ENCODE measurements at regions not wholly inside any gene's neighbourhood (a gene's known extent, or its start where the extent isn't known, plus 50 kb on each side); places are given as distances from the start of the nearest gene placed in this dataset.

DNA sequence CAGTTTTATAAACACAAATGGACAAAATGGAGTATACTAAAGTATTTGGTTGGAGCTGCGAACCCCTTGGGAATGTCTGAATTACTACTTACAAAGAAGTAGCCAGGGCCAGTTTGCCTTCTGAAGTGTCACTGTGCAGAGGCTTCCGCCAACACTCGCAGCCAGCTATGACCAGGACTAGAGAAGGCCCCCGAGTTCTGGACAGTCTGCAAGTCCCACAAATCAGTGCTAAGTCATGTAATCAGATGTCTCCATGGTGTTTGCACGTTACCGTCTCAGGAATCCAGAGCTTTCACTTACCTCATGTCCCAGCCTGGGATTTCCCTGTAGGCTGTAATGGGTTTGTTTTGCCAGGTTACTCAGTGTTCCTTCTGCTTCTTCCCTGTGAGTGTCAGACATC, 106.6 kb upstream of the SPAG17 start:
- ATAC-seq (no peak), DNase-seq (ENCODE audit: low spot score) (no peak), FAIRE-seq (no peak)
- Histone ChIP-seq H3K4me2 (ENCODE audit: low read depth, low read length) (no peak overlapping the region), H3K9ac (ENCODE audit: insufficient read depth, low read depth, low read length) (no peak overlapping the region), H2AFZ (ENCODE audit: low read length) (no peak overlapping the region), H3K36me3 (replicated peaks in 1 of 2; ENCODE audit: control insufficient read depth in 1 of 2, insufficient read depth in 2 of 2, low read length in 2 of 2) (no peaks in the 10 kb centered on the region), H3K27ac (ENCODE audit: extremely low read length, insufficient read depth, low read length) (no peak overlapping the region), H3K79me2 (ENCODE audit: insufficient read depth, low read length) (no peaks in the 10 kb centered on the region), H3K9me3 (ENCODE audit: low read length) (no peaks in the 10 kb centered on the region), H3K4me1 (ENCODE audit: insufficient read depth, low read length) (no peaks in the 10 kb centered on the region), H3K4me3 (replicated peaks in 1 of 3; ENCODE audit: insufficient read depth in 1 of 3, low read depth in 2 of 3, low read length in 3 of 3) (no peak overlapping the region), H3K27me3 (ENCODE audit: control insufficient read depth in 1 of 2, insufficient read depth in 2 of 2, low read length in 2 of 2) (no peaks in the 10 kb centered on the region), H4K20me1 (ENCODE audit: insufficient read depth, low read length) (no peaks in the 10 kb centered on the region)
- POLR2A ChIA-PET = no interaction called here
- no TSS peak for BruUV-seq (replicated peaks)
- TF ChIP-seq ZNF879 (CRISPR knock-in tag; IDR thresholded peaks at IDR 0.05) = no peak
- TF ChIP-seq MZF1 (CRISPR knock-in tag; IDR thresholded peaks at IDR 0.05; ENCODE audit: borderline replicate concordance) = no peak
- no peak for TF ChIP-seq YY1 (IDR thresholded peaks at IDR 0.05; ENCODE audit: insufficient read depth, insufficient replicate concordance, low read depth, low read length)
- CTCF ChIA-PET (ENCODE audit: low intra/inter-chr PET ratio, low total read pairs) = no interaction called here
- in situ Hi-C loops (cut with HindIII; ENCODE audit: extremely low pct_ligation_motif_present, low pct_unique_long_range_greater_than_20kb) = no loop called here
- 26% methylated on average over 5 of the region's 6 CpGs for WGBS (ENCODE audit: low lambda C conversion rate)
- intact Hi-C loops (cut with micrococcal nuclease; ENCODE audit: unreplicated experiment) = no loop called here

DNA sequence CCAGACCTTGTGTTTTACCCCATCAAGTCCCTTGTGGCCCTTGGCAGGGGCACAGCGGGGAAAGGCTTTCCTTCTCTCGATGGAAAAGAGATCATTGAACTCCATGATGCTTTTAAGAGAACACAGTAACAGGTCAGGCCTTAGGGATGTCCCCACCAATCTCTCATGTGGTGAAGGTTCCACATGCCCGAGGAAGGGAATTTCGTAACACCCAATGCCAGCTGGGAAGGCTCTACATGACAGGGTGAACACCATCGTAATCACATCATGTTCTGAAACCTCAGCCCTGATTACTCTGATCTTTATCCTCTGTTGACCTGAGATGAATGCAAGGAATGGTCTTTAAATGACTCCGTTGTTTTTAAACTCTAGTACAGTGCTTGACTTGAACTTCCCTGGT, 105.5 kb upstream of the SPAG17 start:
- DNase-seq (ENCODE audit: low spot score) (no peak), FAIRE-seq (no peak), ATAC-seq (no peak)
- 15% methylated on average over 6 of the region's 6 CpGs for WGBS (ENCODE audit: low lambda C conversion rate)
- no peaks in the 10 kb centered on the region for H3K79me2 ChIP-seq (ENCODE audit: insufficient read depth, low read length)
- H3K36me3 ChIP-seq (replicated peaks in 1 of 2; ENCODE audit: control insufficient read depth in 1 of 2, insufficient read depth in 2 of 2, low read length in 2 of 2) = no peaks in the 10 kb centered on the region
- no peak overlapping the region for H3K4me3 ChIP-seq (replicated peaks in 1 of 3; ENCODE audit: insufficient read depth in 1 of 3, low read depth in 2 of 3, low read length in 3 of 3)
- H2AFZ ChIP-seq (ENCODE audit: low read length) = no peak overlapping the region
- no peak overlapping the region for H3K27ac ChIP-seq (ENCODE audit: extremely low read length, insufficient read depth, low read length)
- no peaks in the 10 kb centered on the region for H3K9me3 ChIP-seq (ENCODE audit: low read length)
- no peaks in the 10 kb centered on the region for H3K27me3 ChIP-seq (ENCODE audit: control insufficient read depth in 1 of 2, insufficient read depth in 2 of 2, low read length in 2 of 2)
- no peak overlapping the region for H3K9ac ChIP-seq (ENCODE audit: insufficient read depth, low read depth, low read length)
- H4K20me1 ChIP-seq (ENCODE audit: insufficient read depth, low read length) = no peaks in the 10 kb centered on the region
- ChIA-PET CTCF (ENCODE audit: low intra/inter-chr PET ratio, low total read pairs) (no interaction called here), POLR2A (no interaction called here)
- in situ Hi-C loops (cut with HindIII; ENCODE audit: extremely low pct_ligation_motif_present, low pct_unique_long_range_greater_than_20kb) = no loop called here
- H3K4me2 ChIP-seq (ENCODE audit: low read depth, low read length) = no peak overlapping the region
- H3K4me1 ChIP-seq (ENCODE audit: insufficient read depth, low read length) = no peaks in the 10 kb centered on the region
- intact Hi-C loops (cut with micrococcal nuclease; ENCODE audit: unreplicated experiment) = no loop called here
- BruUV-seq (replicated peaks) = no TSS peak
- TF ChIP-seq, protein P1, sequence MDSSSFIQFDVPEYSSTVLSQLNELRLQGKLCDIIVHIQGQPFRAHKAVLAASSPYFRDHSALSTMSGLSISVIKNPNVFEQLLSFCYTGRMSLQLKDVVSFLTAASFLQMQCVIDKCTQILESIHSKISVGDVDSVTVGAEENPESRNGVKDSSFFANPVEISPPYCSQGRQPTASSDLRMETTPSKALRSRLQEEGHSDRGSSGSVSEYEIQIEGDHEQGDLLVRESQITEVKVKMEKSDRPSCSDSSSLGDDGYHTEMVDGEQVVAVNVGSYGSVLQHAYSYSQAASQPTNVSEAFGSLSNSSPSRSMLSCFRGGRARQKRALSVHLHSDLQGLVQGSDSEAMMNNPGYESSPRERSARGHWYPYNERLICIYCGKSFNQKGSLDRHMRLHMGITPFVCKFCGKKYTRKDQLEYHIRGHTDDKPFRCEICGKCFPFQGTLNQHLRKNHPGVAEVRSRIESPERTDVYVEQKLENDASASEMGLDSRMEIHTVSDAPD (CRISPR knock-in tag; IDR thresholded peaks at IDR 0.05) = no peak
- TF ChIP-seq, protein P2, sequence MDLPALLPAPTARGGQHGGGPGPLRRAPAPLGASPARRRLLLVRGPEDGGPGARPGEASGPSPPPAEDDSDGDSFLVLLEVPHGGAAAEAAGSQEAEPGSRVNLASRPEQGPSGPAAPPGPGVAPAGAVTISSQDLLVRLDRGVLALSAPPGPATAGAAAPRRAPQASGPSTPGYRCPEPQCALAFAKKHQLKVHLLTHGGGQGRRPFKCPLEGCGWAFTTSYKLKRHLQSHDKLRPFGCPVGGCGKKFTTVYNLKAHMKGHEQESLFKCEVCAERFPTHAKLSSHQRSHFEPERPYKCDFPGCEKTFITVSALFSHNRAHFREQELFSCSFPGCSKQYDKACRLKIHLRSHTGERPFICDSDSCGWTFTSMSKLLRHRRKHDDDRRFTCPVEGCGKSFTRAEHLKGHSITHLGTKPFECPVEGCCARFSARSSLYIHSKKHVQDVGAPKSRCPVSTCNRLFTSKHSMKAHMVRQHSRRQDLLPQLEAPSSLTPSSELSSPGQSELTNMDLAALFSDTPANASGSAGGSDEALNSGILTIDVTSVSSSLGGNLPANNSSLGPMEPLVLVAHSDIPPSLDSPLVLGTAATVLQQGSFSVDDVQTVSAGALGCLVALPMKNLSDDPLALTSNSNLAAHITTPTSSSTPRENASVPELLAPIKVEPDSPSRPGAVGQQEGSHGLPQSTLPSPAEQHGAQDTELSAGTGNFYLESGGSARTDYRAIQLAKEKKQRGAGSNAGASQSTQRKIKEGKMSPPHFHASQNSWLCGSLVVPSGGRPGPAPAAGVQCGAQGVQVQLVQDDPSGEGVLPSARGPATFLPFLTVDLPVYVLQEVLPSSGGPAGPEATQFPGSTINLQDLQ (CRISPR knock-in tag; IDR thresholded peaks at IDR 0.05) = no peak
- TF ChIP-seq SALL2 (CRISPR knock-in tag; IDR thresholded peaks at IDR 0.05) (no peak), DPF2 (CRISPR knock-in tag; IDR thresholded peaks at IDR 0.05; ENCODE audit: borderline replicate concordance, low read depth) (no peak), ZSCAN12 (CRISPR knock-in tag; IDR thresholded peaks at IDR 0.05) (no peak), ZNF543 (CRISPR knock-in tag; IDR thresholded peaks at IDR 0.05) (no peak)
- TF ChIP-seq, protein P3, sequence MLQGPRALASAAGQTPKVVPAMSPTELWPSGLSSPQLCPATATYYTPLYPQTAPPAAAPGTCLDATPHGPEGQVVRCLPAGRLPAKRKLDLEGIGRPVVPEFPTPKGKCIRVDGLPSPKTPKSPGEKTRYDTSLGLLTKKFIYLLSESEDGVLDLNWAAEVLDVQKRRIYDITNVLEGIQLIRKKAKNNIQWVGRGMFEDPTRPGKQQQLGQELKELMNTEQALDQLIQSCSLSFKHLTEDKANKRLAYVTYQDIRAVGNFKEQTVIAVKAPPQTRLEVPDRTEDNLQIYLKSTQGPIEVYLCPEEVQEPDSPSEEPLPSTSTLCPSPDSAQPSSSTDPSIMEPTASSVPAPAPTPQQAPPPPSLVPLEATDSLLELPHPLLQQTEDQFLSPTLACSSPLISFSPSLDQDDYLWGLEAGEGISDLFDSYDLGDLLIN (CRISPR knock-in tag; IDR thresholded peaks at IDR 0.05; ENCODE audit: borderline replicate concordance) = no peak
- TF ChIP-seq, protein P4, sequence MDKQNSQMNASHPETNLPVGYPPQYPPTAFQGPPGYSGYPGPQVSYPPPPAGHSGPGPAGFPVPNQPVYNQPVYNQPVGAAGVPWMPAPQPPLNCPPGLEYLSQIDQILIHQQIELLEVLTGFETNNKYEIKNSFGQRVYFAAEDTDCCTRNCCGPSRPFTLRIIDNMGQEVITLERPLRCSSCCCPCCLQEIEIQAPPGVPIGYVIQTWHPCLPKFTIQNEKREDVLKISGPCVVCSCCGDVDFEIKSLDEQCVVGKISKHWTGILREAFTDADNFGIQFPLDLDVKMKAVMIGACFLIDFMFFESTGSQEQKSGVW (CRISPR knock-in tag; IDR thresholded peaks at IDR 0.05; ENCODE audit: borderline replicate concordance) = no peak
- TF ChIP-seq, protein P5, sequence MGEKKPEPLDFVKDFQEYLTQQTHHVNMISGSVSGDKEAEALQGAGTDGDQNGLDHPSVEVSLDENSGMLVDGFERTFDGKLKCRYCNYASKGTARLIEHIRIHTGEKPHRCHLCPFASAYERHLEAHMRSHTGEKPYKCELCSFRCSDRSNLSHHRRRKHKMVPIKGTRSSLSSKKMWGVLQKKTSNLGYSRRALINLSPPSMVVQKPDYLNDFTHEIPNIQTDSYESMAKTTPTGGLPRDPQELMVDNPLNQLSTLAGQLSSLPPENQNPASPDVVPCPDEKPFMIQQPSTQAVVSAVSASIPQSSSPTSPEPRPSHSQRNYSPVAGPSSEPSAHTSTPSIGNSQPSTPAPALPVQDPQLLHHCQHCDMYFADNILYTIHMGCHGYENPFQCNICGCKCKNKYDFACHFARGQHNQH (CRISPR knock-in tag; IDR thresholded peaks at IDR 0.05) = no peak
